ENCODE measurements at regions not wholly inside any gene's neighbourhood (a gene's known extent, or its start where the extent isn't known, plus 50 kb on each side); places are given as distances from the start of the nearest gene placed in this dataset.

DNA sequence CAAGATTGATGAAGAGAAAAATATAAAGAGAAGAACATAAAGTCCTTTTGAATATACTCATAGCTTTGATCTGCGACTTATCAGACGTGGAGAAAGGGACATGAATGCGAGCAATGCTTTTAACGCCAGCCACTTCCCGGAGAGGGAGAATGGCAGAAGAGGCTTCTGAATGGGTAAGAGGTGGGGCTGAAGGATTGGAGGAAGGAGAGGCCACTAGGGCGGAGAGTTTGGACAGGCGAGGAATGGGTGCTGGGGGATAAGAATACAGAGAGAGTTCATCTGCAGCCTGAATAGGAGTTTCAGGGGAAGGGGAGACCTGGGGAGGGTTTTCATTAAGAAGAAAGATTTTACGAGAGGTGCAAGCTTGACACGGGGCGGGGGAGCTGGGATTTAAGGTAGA, 2534.9 kb downstream of the PCDH7 start:
- no peak overlapping the region for H3K27ac ChIP-seq (ENCODE audit: low read depth, low read length, severe bottlenecking)
- H3K4me3 ChIP-seq (ENCODE audit: extremely low read depth, insufficient read depth, low read length, poor library complexity, severe bottlenecking): no peak overlapping the region
- peaks cover under 1% of the 10 kb centered on the region for H3K4me1 ChIP-seq (ENCODE audit: control insufficient read depth, insufficient read depth, low read length, poor library complexity, severe bottlenecking)
- no peaks in the 10 kb centered on the region for H3K36me3 ChIP-seq (ENCODE audit: control insufficient read depth, insufficient read depth, low read length)
- WGBS, 2 experiments (ENCODE audit: insufficient coverage in 2 of 2): 86 to 91% methylated on average over 9 to 10 of the region's 10 CpGs
- no peaks in the 10 kb centered on the region for H3K9me3 ChIP-seq (ENCODE audit: control insufficient read depth, low read length)

- Histone ChIP-seq H3K27ac (ENCODE audit: low read depth, low read length, severe bottlenecking) (no peak overlapping the region), H3K9me3 (ENCODE audit: control insufficient read depth, low read length) (no peaks in the 10 kb centered on the region), H3K4me1 (ENCODE audit: control insufficient read depth, insufficient read depth, low read length, poor library complexity, severe bottlenecking) (no peaks in the 10 kb centered on the region), H3K36me3 (ENCODE audit: control insufficient read depth, insufficient read depth, low read length) (no peaks in the 10 kb centered on the region), H3K4me3 (ENCODE audit: extremely low read depth, insufficient read depth, low read length, poor library complexity, severe bottlenecking) (no peak overlapping the region)
- 74 to 77% methylated on average over 3 to 4 of the region's 6 CpGs for WGBS, 2 experiments (ENCODE audit: insufficient coverage in 2 of 2)
Measured at GRCh38 chr4:33255507-33255906, 2535.3 kb downstream of the PCDH7 start.

DNA sequence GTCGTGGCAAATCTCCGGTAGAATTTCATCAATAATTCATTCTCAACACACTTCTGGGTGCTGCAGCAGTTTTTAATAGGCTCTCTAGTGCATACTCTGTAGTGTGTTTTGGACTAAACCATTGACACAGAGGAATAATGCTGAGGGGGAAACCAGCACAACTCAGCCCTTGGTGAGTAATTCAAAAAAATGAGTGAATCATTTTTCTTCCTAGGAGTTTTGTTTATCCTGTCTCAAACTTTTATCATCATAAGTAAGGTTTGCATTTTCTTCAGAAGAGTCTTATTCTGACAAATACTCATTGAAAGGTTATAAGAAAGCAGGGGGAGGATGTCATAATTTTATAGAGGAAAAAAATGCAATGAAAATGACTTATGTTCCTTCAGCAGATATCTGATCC, 2542.7 kb downstream of the PCDH7 start:
- H3K27ac ChIP-seq (ENCODE audit: low read depth, low read length, severe bottlenecking): no peak overlapping the region
- no peaks in the 10 kb centered on the region for H3K4me1 ChIP-seq (ENCODE audit: control insufficient read depth, insufficient read depth, low read length, poor library complexity, severe bottlenecking)
- no peaks in the 10 kb centered on the region for H3K36me3 ChIP-seq (ENCODE audit: control insufficient read depth, insufficient read depth, low read length)
- no peak overlapping the region for H3K4me3 ChIP-seq (ENCODE audit: extremely low read depth, insufficient read depth, low read length, poor library complexity, severe bottlenecking)
- no CpG with 5 or more reads among the region's 2 CpGs for WGBS, 2 experiments (ENCODE audit: insufficient coverage in 2 of 2)
- no peaks in the 10 kb centered on the region for H3K9me3 ChIP-seq (ENCODE audit: control insufficient read depth, low read length)

- Histone ChIP-seq H3K27ac (ENCODE audit: low read depth, low read length, severe bottlenecking) (no peak overlapping the region), H3K4me1 (ENCODE audit: control insufficient read depth, insufficient read depth, low read length, poor library complexity, severe bottlenecking) (no peaks in the 10 kb centered on the region), H3K9me3 (ENCODE audit: control insufficient read depth, low read length) (no peaks in the 10 kb centered on the region), H3K36me3 (ENCODE audit: control insufficient read depth, insufficient read depth, low read length) (no peaks in the 10 kb centered on the region), H3K4me3 (ENCODE audit: extremely low read depth, insufficient read depth, low read length, poor library complexity, severe bottlenecking) (no peak overlapping the region)
- 89 to 97% methylated on average over 3 to 4 of the region's 5 CpGs for WGBS, 2 experiments (ENCODE audit: insufficient coverage in 2 of 2)
Measured at GRCh38 chr4:33268776-33269175, 2548.6 kb downstream of the PCDH7 start.

- H3K4me1 ChIP-seq (ENCODE audit: control insufficient read depth, insufficient read depth, low read length, poor library complexity, severe bottlenecking): no peaks in the 10 kb centered on the region
- H3K36me3 ChIP-seq (ENCODE audit: control insufficient read depth, insufficient read depth, low read length): no peaks in the 10 kb centered on the region
- H3K4me3 ChIP-seq (ENCODE audit: extremely low read depth, insufficient read depth, low read length, poor library complexity, severe bottlenecking): no peak overlapping the region
- no peak overlapping the region for H3K27ac ChIP-seq (ENCODE audit: low read depth, low read length, severe bottlenecking)
- no CpG with 5 or more reads among the region's 1 CpG for WGBS, 2 experiments (ENCODE audit: insufficient coverage in 2 of 2)
- no peaks in the 10 kb centered on the region for H3K9me3 ChIP-seq (ENCODE audit: control insufficient read depth, low read length)
Measured at GRCh38 chr4:33270403-33270802, 2550.2 kb downstream of the PCDH7 start.

- Histone ChIP-seq H3K9me3 (ENCODE audit: control insufficient read depth, low read length) (no peaks in the 10 kb centered on the region), H3K4me3 (ENCODE audit: extremely low read depth, insufficient read depth, low read length, poor library complexity, severe bottlenecking) (no peak overlapping the region), H3K4me1 (ENCODE audit: control insufficient read depth, insufficient read depth, low read length, poor library complexity, severe bottlenecking) (no peaks in the 10 kb centered on the region), H3K36me3 (ENCODE audit: control insufficient read depth, insufficient read depth, low read length) (no peaks in the 10 kb centered on the region), H3K27ac (ENCODE audit: low read depth, low read length, severe bottlenecking) (no peak overlapping the region)
- no CpG with 5 or more reads among the region's 1 CpG for WGBS, 2 experiments (ENCODE audit: insufficient coverage in 2 of 2)
Measured at GRCh38 chr4:33272722-33273121, 2552.6 kb downstream of the PCDH7 start.

- Histone ChIP-seq H3K36me3 (ENCODE audit: control insufficient read depth, insufficient read depth, low read length) (no peaks in the 10 kb centered on the region), H3K9me3 (ENCODE audit: control insufficient read depth, low read length) (no peaks in the 10 kb centered on the region), H3K4me3 (ENCODE audit: extremely low read depth, insufficient read depth, low read length, poor library complexity, severe bottlenecking) (no peak overlapping the region), H3K4me1 (ENCODE audit: control insufficient read depth, insufficient read depth, low read length, poor library complexity, severe bottlenecking) (no peaks in the 10 kb centered on the region), H3K27ac (ENCODE audit: low read depth, low read length, severe bottlenecking) (no peak overlapping the region)
- WGBS, 2 experiments (ENCODE audit: insufficient coverage in 2 of 2): no CpG with 5 or more reads among the region's 1 CpG
Measured at GRCh38 chr4:33283818-33284217, 2563.6 kb downstream of the PCDH7 start.

DNA sequence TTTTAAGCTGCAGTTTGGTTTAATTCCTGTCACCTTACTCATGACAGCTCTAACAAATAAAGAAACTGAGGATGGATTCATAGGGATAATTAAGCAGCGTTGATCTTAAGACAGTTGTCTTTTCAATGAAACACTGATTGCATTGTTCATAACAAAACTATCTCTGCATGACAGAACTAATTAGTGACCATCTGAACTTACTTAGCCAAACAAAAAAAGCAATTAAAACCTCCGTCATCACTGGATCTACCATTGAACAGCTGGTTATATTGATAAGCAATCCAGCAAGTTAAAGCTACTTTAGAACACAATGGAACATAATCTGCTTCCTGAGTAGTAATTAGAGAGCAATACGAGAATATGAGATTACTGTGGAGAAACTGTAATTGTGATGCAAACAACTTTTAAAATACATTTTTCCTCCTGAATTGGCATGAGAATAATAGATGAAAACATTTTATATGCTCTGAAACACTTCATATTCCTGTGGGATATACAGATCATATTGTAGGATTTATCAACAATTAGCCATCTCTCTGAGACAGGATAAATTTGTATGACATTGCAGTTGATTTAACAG, 2576.8 kb downstream of the PCDH7 start:
- no peak overlapping the region for H3K27ac ChIP-seq (ENCODE audit: low read depth, low read length, severe bottlenecking)
- H3K9me3 ChIP-seq (ENCODE audit: control insufficient read depth, low read length): no peaks in the 10 kb centered on the region
- no peaks in the 10 kb centered on the region for H3K4me1 ChIP-seq (ENCODE audit: control insufficient read depth, insufficient read depth, low read length, poor library complexity, severe bottlenecking)
- H3K4me3 ChIP-seq (ENCODE audit: extremely low read depth, insufficient read depth, low read length, poor library complexity, severe bottlenecking): no peak overlapping the region
- no CpG with 5 or more reads among the region's 3 CpGs for WGBS, 2 experiments (ENCODE audit: insufficient coverage in 2 of 2)
- H3K36me3 ChIP-seq (ENCODE audit: control insufficient read depth, insufficient read depth, low read length): no peaks in the 10 kb centered on the region

GRCh38 chr4:33302321-33302720, 2582.2 kb downstream of the PCDH7 start:
- Histone ChIP-seq H3K4me3 (ENCODE audit: extremely low read depth, insufficient read depth, low read length, poor library complexity, severe bottlenecking) (no peak overlapping the region), H3K36me3 (ENCODE audit: control insufficient read depth, insufficient read depth, low read length) (no peaks in the 10 kb centered on the region), H3K27ac (ENCODE audit: low read depth, low read length, severe bottlenecking) (peak overlapping the region; percentile 39), H3K4me1 (ENCODE audit: control insufficient read depth, insufficient read depth, low read length, poor library complexity, severe bottlenecking) (no peaks in the 10 kb centered on the region), H3K9me3 (ENCODE audit: control insufficient read depth, low read length) (no peaks in the 10 kb centered on the region)
- WGBS, 2 experiments (ENCODE audit: insufficient coverage in 2 of 2): 57 to 83% methylated on average over 1 of the region's 2 CpGs

- H3K36me3 ChIP-seq (ENCODE audit: control insufficient read depth, insufficient read depth, low read length): no peaks in the 10 kb centered on the region
- H3K4me3 ChIP-seq (ENCODE audit: extremely low read depth, insufficient read depth, low read length, poor library complexity, severe bottlenecking): no peak overlapping the region
- H3K4me1 ChIP-seq (ENCODE audit: control insufficient read depth, insufficient read depth, low read length, poor library complexity, severe bottlenecking): no peaks in the 10 kb centered on the region
- H3K9me3 ChIP-seq (ENCODE audit: control insufficient read depth, low read length): no peaks in the 10 kb centered on the region
- WGBS, 2 experiments (ENCODE audit: insufficient coverage in 2 of 2): 100% methylated on average over 1 of the region's 2 CpGs
- H3K27ac ChIP-seq (ENCODE audit: low read depth, low read length, severe bottlenecking): no peak overlapping the region
Measured at GRCh38 chr4:33306131-33306530, 2586.0 kb downstream of the PCDH7 start.

GRCh38 chr4:33316033-33316432, 2595.9 kb downstream of the PCDH7 start:
- 100% methylated on average over 1 of the region's 2 CpGs; no CpG with 5 or more reads in 1 of the 2 experiments for WGBS, 2 experiments (ENCODE audit: insufficient coverage in 2 of 2)

More at GRCh38 chr4:33316033-33316432, 2595.9 kb downstream of the PCDH7 start:
- Histone ChIP-seq H3K27ac (ENCODE audit: low read depth, low read length, severe bottlenecking) (no peak overlapping the region), H3K9me3 (ENCODE audit: control insufficient read depth, low read length) (peaks cover 4% of the 10 kb centered on the region), H3K4me3 (ENCODE audit: extremely low read depth, insufficient read depth, low read length, poor library complexity, severe bottlenecking) (no peak overlapping the region), H3K4me1 (ENCODE audit: control insufficient read depth, insufficient read depth, low read length, poor library complexity, severe bottlenecking) (no peaks in the 10 kb centered on the region), H3K36me3 (ENCODE audit: control insufficient read depth, insufficient read depth, low read length) (no peaks in the 10 kb centered on the region)

Measured in mesodermal cell (in vitro differentiated cells).